NK-92 treated with Interleukin-12 subunit alpha and Interleukin-12 subunit beta, amount 100 ng/mL, for 24 hours (cell line): ENCODE measurements at regions not wholly inside any gene's neighbourhood (a gene's known extent, or its start where the extent isn't known, plus 50 kb on each side); places are given as distances from the start of the nearest gene placed in this dataset.
A peak's percentile ranks its signal among the peaks of the same experiment; 100 is the strongest.

Source experiments
- DNase-seq: peaks from one replicate; lab custom pipeline; 2025; lab: John Stamatoyannopoulos, UW

DNA sequence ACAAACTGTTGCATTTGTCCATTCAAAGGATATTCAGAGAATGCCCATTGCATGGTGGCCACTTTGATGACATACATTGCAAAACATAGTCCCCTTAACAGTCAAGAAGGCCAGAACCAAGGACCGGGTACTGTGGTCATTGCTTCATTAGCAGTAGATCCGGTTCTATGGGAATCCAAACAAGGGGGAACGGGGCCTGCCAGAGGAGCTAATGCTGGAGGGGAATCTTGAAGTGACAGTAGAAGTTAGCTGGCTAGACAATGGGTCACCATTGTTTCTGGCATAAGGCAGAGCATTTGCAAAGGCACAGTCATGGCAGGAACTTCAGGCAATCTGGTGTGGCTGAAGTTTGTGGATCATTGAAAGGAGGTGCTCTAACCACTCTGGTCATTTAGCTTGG, 279.7 kb downstream of the SS18 start:
- no peak for DNase-seq

DNA sequence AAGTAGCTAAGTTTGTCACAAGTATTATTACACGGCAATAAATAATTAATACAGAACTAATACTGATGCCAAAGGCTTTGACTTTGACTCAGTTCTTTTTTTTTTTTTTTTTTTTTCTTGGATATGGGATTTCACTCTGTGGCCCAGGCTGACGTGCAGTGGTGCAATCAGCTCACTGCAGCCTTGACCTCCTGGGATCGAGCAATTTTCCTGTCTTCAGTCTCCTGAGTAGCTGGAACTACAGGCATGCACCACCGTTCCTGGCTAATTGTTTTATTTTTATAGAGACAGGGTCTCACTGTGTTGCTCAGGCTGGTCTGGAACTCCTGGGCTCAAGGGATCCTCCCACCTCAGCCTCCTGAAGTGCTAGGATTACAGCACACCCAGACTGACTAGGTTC, 284.5 kb downstream of the SS18 start:
- DNase-seq = no peak

DNA sequence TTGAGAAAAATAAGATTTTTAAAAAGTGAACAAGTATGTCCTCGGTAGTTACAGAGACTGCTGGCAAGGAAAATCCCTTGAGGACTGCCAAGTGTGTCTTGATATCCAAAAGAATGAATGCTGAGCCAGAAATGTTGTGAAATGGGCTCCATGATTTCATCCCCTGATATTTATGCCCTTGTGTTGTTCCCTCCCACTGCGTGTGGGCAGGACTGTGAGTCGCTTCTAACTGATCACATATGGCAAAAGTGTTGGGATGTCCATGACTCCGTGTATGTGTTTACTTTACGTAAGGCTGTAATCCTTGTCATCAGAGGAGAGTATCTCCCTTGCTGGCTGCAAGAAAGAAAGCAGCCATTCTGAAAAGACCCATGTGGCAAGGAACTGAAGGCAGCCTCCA, 285.1 kb downstream of the SS18 start:
- DNase-seq = no peak

- DNase-seq = no peak
These were observed 291.2 kb downstream of the SS18 start for GRCh38 chr18:25799231-25799630.

GRCh38 chr18:25798046-25798445, 292.4 kb downstream of the SS18 start:
- no peak for DNase-seq

DNA sequence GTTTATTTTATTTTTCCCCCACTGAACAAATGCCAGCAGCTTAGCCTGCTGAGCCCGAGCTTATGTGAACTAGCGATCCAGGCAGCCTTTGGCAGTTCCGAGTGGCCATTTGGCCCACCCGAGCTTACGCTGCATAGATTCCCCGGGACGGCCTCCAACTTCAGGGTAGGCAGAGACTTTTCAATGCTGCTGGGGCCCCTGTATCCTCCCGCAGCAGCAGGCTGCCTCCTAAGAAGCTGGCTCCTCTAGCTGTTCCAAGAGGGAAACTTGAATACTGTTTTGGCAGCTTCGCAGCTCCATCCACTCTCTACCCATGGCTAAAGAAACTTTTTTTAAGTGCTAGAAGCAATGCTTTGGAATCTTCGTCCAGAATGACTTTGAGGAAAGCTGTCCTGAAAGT, 295.2 kb downstream of the SS18 start:
- no peak for DNase-seq

GRCh38 chr18:25787276-25787675, 303.1 kb downstream of the SS18 start:
- no peak for DNase-seq

- no peak for DNase-seq
These were observed 303.7 kb downstream of the SS18 start for GRCh38 chr18:25786758-25787157.

DNA sequence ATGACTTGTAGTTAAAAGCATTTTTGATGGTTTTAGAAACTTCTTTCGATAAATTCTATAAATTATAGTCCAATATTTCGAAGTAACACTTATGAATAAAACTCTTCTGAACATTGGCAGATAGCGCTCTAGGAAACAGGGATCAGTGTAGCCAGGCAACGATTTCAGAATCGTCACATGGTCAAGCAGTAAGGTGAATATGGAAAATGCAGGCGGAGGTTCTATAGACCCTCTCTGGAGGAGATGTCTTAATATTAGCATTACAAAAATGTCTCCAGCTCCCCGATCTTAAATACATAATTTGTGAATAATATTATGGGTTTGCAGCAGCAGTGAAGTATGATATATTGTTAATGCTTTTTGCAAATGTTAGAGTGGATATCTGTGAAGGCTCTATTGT, 310.3 kb downstream of the SS18 start:
- DNase-seq = no peak

- DNase-seq = no peak
These were observed 318.6 kb downstream of the SS18 start for GRCh38 chr18:25771796-25772195.

DNA sequence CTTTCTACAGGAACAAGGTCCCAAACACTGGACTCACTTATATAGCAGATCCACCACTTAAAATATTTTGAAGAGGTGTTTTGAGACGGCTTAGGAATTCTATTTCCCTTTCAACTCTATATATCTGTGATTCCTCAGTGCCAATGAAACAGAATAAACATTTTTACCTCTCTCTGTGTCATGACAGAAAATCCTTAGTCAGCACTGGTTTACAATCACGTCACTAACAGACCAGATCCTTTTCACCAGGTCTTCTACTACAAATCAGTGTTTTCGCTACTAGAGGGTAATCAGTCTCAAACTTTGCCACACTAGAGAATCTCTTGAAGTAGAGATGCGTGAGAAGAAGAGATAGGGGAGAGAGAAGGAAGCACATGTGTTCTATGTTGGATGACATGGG, 325.6 kb downstream of the SS18 start:
- DNase-seq = no peak

GRCh38 chr18:25759111-25759510, 331.3 kb downstream of the SS18 start:
- no peak for DNase-seq

DNA sequence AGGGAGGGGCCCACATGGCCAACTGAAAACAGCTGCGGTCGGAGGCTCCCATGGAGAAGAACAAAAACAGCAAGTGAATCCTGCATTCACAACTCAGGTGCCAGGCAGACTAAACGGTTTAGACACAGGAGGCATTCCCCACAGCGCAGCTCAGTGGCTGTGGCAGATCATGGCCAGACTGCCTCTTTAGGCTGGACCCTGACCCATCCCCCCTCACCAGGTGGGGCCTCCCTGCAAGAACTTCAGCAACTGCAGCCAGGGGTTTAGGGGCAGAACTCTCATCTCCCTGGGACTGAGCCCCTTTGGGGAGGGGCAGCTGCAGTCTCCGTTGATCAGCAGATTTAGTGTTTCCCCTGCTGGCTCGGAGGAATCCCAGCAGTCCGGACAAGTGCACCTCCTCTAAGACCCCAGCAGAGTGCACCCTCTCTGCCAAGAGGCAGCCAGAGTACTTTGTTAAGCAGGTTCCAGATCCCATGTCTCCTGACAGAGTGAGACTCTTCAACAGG, 346.7 kb downstream of the SS18 start:
- no peak for DNase-seq

DNA sequence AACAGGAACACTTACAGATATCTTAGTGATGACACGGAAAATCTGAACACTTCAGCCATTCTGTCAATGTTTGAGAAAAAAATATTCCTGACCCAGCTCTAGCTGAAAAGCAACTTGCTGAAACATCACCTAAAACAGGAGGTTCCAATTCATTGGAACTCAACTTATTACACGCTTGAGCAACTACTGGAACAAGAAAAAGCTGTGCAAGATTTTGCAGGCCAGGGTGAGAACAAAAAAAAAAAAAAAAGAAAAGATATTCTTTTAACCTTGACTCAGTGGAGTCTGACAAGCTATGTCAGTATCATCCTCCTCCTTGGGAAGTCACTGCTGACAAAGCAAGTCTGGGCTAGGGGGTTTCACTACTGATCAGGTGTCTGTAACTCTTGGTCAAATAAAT, 351.0 kb downstream of the SS18 start:
- no peak for DNase-seq

DNA sequence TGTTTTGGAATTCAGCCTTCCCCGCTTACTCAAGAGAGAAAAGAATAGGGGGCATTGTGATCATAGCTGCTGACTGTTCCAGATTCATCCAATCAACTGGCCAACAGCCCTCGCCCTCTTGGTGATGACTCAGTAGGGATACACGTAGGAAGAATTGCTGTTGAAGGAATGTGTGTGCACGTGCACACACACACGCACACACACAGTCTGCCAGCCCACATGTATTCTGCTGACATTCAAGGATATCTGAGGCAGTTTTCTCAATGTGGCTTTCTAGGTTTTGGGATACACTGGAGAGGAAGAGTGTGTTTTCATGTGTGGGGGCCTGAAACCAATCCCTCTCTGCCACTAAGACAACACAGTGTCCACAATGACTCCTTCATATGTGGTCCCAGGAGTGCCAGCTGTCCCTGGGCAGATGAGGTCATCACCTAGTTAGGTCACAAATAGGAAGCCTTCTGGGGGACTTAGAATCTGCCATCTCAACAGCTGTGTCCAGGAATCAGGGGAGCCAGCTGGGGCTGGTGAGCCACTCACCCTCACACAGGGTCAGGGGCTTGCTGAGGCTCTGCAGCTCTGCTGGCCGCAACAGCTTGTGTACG, 352.6 kb downstream of the SS18 start:
- no peak for DNase-seq

- DNase-seq = no peak
These were observed 353.9 kb downstream of the SS18 start for GRCh38 chr18:25736516-25736915.

GRCh38 chr18:25735459-25735858, 355.0 kb downstream of the SS18 start:
- no peak for DNase-seq

DNA sequence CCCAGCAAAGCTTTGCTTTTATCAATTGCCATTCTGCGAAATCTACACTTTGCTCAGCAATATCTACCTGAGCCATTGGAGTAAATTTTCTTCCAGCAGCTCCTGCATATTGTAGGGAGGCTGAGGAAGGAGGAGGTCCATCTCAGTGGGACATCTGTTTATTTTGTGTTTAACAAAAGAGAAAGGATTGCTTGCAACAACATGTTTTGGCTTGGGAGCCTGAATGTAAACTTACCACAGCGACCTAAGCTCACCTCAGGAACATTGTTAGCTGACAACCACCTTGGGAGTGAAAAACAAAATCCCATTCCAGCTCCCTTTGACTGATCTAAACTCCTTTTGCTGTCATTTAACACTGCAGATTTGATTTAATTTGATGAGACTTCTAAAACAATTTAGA, 356.1 kb downstream of the SS18 start:
- no peak for DNase-seq

DNA sequence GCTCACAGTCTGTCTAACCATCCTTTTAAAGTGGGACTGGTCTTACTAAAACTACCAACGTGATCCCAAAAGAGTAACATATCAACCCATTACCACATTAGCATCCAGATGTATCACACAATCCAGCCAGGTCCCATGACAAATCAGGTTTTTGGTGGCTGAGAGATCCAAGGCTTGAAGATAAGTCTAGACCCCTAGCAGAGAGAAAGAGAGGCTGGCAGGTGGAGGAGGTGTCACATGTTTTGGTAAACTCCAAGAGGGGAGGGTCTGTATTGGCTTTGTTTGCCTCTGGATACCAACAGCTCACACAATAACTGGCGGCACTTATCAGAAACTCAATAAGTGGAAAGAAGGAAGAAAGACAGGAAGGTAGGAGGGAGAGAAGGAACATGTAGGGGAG, 357.6 kb downstream of the SS18 start:
- DNase-seq = no peak

GRCh38 chr18:25729072-25729471, 361.3 kb downstream of the SS18 start:
- no peak for DNase-seq

DNA sequence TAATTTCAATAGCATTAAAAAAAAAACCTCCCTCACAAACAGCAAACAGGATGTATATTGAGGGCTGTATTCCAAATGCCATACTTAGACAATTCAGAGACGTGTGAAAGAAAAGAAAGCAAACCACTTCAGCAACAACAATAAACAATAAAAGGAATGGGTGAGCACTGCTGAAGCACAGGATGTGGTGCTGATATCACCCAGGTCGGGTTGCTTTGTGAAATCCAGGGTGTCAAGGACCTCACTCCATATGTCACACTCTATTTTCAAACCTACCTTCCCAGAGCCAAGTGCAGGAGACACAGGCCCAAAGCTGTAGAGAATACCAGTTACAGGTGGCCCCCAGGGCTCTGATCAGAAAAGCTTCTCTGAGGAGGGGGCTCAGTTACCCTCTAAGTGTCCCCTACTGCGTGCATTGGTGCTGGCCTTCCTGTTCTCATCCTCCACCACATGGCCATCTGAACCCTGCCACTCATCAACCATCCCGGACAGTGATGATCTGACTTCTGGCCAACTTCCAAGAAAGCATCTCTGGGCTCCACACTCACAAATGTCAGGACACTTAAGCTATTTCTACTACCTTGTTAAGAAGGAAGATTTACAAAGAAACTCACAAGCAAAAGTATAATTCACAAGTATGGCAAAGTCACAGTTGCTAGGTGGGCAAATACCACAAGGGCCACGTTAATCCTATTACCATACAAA, 363.0 kb downstream of the SS18 start:
- DNase-seq = peak; percentile 42

DNA sequence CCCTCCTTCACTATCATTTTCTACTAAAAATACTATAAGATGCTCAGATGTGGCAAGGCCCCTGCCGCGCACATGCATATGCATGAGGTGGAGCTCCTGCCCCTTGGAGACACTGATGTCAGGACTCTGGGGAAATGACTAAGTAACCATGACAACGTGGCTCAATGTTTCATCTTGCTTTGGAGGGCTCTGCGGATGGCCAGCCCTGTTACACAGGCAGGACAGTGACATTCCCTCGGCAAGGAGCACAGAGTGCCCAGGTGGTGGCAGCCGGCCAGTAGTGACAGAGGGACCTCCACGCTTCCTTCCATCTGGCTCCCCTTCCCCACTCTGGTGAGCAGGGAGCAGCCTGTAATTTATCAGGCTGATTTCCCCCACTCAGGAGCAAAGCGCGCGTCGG, 364.1 kb downstream of the SS18 start:
- peak; percentile 11 for DNase-seq

DNA sequence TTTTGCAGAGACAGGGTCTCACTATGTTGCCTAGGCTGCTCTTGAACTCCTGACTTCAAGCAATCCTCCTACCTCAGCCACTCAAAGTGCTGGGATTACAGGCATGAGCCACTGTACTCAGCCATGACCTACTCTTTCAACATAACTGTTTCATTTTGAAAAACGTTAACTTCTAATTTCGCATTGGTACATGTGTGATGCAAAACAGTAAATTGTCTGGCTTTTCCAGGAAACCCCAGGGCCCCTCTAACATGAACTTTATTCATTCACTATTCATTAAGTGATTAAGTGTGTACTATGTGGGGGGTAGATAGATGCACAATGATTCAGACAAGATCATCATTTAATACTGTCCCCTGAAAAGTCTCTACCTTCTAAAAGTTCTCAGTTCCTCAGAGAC, 364.9 kb downstream of the SS18 start:
- DNase-seq = no peak

DNA sequence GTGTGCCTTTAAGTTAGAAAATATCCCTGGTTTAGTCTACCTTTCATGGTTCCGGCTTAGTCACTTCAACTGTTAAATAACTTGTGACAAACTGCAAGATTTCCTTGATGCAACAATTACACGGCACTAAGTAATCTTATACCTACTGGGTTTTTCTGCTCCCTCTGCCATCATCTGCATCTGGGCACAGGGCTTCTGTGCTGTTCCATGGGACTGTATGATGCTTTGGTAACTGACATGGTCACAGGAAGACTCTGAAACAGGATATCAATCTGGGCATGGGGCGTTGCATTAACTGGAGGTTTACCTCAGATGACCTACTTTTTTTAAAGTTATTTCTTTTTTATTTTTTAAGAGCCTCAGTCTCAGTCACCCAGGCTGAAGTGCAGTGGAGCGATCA, 365.4 kb downstream of the SS18 start:
- DNase-seq = no peak
